HEK293T (cell line): ENCODE measurements at regions not wholly inside any gene's neighbourhood (a gene's known extent, or its start where the extent isn't known, plus 50 kb on each side); places are given as distances from the start of the nearest gene placed in this dataset.

ENCODE experiments used
- ELF4 ChIP-seq: fragments of 450-650 bp; IDR thresholded peaks from 2 replicates; pipeline ENCODE4 v1.6.1; 2017; ENCODE audit warnings: antibody characterized with exemption
- FOXA1 ChIP-seq: fragments of 450-650 bp; IDR thresholded peaks from 2 replicates; pipeline ENCODE4 v1.6.1; 2016; ENCODE audit warnings: mild to moderate bottlenecking
- FOXK2 ChIP-seq: fragments of 450-650 bp; IDR thresholded peaks from 2 replicates; pipeline ENCODE4 v1.6.1; 2016; ENCODE audit warnings: mild to moderate bottlenecking
- FOXM1 ChIP-seq: fragments of 450-650 bp; IDR thresholded peaks from 2 replicates; pipeline ENCODE4 v1.6.1; 2017; ENCODE audit warnings: mild to moderate bottlenecking, borderline replicate concordance
- PKNOX1 ChIP-seq: fragments of 450-650 bp; IDR thresholded peaks from 2 replicates; pipeline ENCODE4 v1.6.1; 2016

- TF ChIP-seq FOXK2 (no peak), FOXA1 (no peak), PKNOX1 (no peak), FOXM1 (no peak), ELF4 (no peak)
These were observed 489.2 kb upstream of the MEF2C start for GRCh38 chr5:89372176-89372575.
